Neural progenitor cell (in vitro differentiated cells): ENCODE measurements at regions not wholly inside any gene's neighbourhood (a gene's known extent, or its start where the extent isn't known, plus 50 kb on each side); places are given as distances from the start of the nearest gene placed in this dataset.

ENCODE experiments used
- DNase-seq: peaks from one replicate; pipeline ENCODE4 v3.0.0-alpha.2; 2016; ENCODE audit warnings: low spot score
- H2AFZ ChIP-seq: fragments of 200-600 bp; sonication (generic); replicated peaks from 2 replicates; pipeline ENCODE4 v1.6.1; 2016; ENCODE audit warnings: antibody characterized with exemption
- H3F3A ChIP-seq: fragments of 200-600 bp; sonication (generic); 2 replicates; pipeline ENCODE4 v1.6.1; 2016; ENCODE audit warnings: antibody characterized with exemption, low read depth
- H3K27ac ChIP-seq: fragments of 200-600 bp; sonication (generic); 2 replicates; pipeline ENCODE4 v1.5.1; 2016; ENCODE audit warnings: mild to moderate bottlenecking
- H3K27me3 ChIP-seq: fragments of 200-600 bp; sonication (generic); 2 replicates; pipeline ENCODE4 v1.6.1; 2016; ENCODE audit warnings: mild to moderate bottlenecking, moderate library complexity
- H3K36me3 ChIP-seq: fragments of 200-600 bp; sonication (generic); 2 replicates; pipeline ENCODE4 v1.5.1; 2016
- H3K4me1 ChIP-seq: fragments of 200-600 bp; sonication (generic); 2 replicates; pipeline ENCODE4 v1.6.1; 2016; ENCODE audit warnings: mixed run types
- H3K4me2 ChIP-seq: fragments of 200-600 bp; sonication (generic); 2 replicates; pipeline ENCODE4 v1.6.1; 2016
- H3K4me3 ChIP-seq: fragments of 200-600 bp; sonication (generic); 2 replicates; pipeline ENCODE4 v1.5.1; 2016
- H3K79me2 ChIP-seq: fragments of 200-600 bp; sonication (generic); 2 replicates; pipeline ENCODE4 v1.6.1; 2016; ENCODE audit warnings: low read depth
- H3K9ac ChIP-seq: fragments of 200-600 bp; sonication (generic); 2 replicates; pipeline ENCODE4 v1.6.1; 2016
- H3K9me3 ChIP-seq: fragments of 200-600 bp; sonication (generic); 2 replicates; pipeline ENCODE4 v1.5.1; 2016; ENCODE audit warnings: low read depth
- H4K20me1 ChIP-seq: fragments of 200-600 bp; sonication (generic); 2 replicates; pipeline ENCODE4 v1.6.1; 2016; ENCODE audit warnings: low read depth
- H3K27ac Mint-ChIP-seq: 3 replicates; pipeline ENCODE4 v1.8.0; 2021; ENCODE audit warnings: mixed read lengths
- H3K27me3 Mint-ChIP-seq: 2 replicates; pipeline ENCODE4 v1.8.0; 2022; ENCODE audit warnings: low read depth, mild to moderate bottlenecking, inconsistent platforms, moderate library complexity, mixed read lengths; ENCODE audit not compliant: insufficient read depth
- H3K36me3 Mint-ChIP-seq: 3 replicates; pipeline ENCODE4 v1.8.0; 2021; ENCODE audit warnings: mixed read lengths
- H3K4me1 Mint-ChIP-seq: 3 replicates; pipeline ENCODE4 v1.8.0; 2021; ENCODE audit warnings: mixed read lengths
- H3K4me3 Mint-ChIP-seq: 3 replicates; pipeline ENCODE4 v1.8.0; 2021; ENCODE audit warnings: mild to moderate bottlenecking, moderate library complexity, mixed read lengths
- H3K9me3 Mint-ChIP-seq: 3 replicates; pipeline ENCODE4 v1.8.0; 2020; ENCODE audit warnings: mixed read lengths
- EZH2 ChIP-seq: fragments of 200-600 bp; sonication (generic); IDR thresholded peaks from 2 replicates; pipeline ENCODE4 v1.6.1; 2017; ENCODE audit warnings: antibody characterized with exemption, mild to moderate bottlenecking, moderate library complexity
- EZH2phosphoT487 ChIP-seq: fragments of 200-600 bp; sonication (generic); IDR thresholded peaks from 2 replicates; pipeline ENCODE4 v1.6.1; 2017; ENCODE audit warnings: antibody characterized with exemption
- TF ChIP-seq, protein P1 (sequence below): fragments of 200-600 bp; sonication (generic); IDR thresholded peaks from 2 replicates; pipeline ENCODE4 v1.5.1; 2017; ENCODE audit warnings: antibody characterized with exemption, mild to moderate bottlenecking

DNA sequence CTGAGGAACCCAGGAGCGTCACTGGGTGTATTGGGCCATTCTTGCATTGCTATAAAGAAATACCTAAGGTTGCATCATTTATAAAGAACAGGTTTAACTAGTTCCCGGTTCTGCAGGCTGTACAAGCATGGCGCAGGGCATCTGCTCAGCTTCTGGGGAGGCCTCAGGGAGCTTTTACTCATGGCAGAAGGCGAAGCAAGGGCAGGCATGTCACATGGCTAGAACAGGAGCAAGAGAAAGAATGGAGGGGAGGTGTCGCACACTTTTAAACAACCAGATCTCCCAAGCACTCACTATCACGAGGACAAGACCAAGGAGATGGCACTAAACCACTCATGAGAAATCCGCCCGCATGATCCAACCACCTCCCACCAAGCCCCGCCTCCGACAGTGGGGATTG lies 65.2 kb downstream of the PSMG1 start:
- H3K4me2 ChIP-seq: no peak overlapping the region
- no peak overlapping the region for H3K4me3 ChIP-seq
- no peak for DNase-seq
- Mint-ChIP-seq H3K4me1 (peaks cover 3% of the 10 kb centered on the region), H3K36me3 (peaks cover 11% of the 10 kb centered on the region), H3K4me3 (no peak overlapping the region), H3K27ac (no peak overlapping the region), H3K9me3 (peaks cover 25% of the 10 kb centered on the region), H3K27me3 (peaks cover 14% of the 10 kb centered on the region)
- no peaks in the 10 kb centered on the region for H3K27me3 ChIP-seq
- no peaks in the 10 kb centered on the region for H4K20me1 ChIP-seq
- no peak overlapping the region for H3K27ac ChIP-seq
- H3F3A ChIP-seq: no peaks in the 10 kb centered on the region
- TF ChIP-seq, protein P1, sequence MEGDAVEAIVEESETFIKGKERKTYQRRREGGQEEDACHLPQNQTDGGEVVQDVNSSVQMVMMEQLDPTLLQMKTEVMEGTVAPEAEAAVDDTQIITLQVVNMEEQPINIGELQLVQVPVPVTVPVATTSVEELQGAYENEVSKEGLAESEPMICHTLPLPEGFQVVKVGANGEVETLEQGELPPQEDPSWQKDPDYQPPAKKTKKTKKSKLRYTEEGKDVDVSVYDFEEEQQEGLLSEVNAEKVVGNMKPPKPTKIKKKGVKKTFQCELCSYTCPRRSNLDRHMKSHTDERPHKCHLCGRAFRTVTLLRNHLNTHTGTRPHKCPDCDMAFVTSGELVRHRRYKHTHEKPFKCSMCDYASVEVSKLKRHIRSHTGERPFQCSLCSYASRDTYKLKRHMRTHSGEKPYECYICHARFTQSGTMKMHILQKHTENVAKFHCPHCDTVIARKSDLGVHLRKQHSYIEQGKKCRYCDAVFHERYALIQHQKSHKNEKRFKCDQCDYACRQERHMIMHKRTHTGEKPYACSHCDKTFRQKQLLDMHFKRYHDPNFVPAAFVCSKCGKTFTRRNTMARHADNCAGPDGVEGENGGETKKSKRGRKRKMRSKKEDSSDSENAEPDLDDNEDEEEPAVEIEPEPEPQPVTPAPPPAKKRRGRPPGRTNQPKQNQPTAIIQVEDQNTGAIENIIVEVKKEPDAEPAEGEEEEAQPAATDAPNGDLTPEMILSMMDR: no peak
- TF ChIP-seq EZH2phosphoT487 (no peak), EZH2 (no peak)
- no peaks in the 10 kb centered on the region for H3K4me1 ChIP-seq
- H3K79me2 ChIP-seq: no peaks in the 10 kb centered on the region
- H3K9ac ChIP-seq: no peak overlapping the region
- no peaks in the 10 kb centered on the region for H3K36me3 ChIP-seq
- no peak overlapping the region for H2AFZ ChIP-seq
- H3K9me3 ChIP-seq: no peaks in the 10 kb centered on the region

DNA sequence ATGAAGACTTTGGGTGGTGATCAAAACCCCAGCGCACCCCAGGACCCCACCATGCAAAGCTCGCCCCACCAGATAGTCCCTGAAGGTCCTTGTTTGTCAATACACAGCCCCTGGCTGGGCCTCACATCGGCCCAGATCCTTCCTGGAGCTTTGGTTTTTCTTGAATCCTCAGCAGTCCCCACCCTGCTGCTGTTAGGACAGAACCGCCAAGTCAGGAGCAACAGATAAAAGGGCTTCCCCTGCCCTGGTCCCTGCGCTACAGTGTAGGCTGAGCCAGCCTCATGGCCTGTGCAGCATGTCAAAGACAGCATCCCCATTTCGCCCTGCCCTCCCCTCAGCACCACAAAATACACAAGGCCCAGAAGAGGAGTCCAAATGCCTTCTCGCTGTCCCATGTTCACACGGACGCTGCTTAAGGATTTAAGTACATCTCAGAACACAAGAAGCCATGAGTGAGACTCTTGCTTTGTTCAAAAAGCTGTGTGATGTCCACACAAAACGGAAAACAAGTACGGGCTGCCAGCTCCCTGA lies 65.7 kb downstream of the PSMG1 start:
- no peak for DNase-seq
- H3F3A ChIP-seq: no peaks in the 10 kb centered on the region
- no peak overlapping the region for H3K9ac ChIP-seq
- no peaks in the 10 kb centered on the region for H3K79me2 ChIP-seq
- no peak overlapping the region for H3K4me2 ChIP-seq
- H3K4me1 ChIP-seq: no peaks in the 10 kb centered on the region
- H3K4me1 Mint-ChIP-seq: peaks cover 3% of the 10 kb centered on the region
- H2AFZ ChIP-seq: no peak overlapping the region
- H3K36me3 ChIP-seq: no peaks in the 10 kb centered on the region
- peaks cover 11% of the 10 kb centered on the region for H3K36me3 Mint-ChIP-seq
- H3K4me3 ChIP-seq: no peak overlapping the region
- H3K9me3 ChIP-seq: no peaks in the 10 kb centered on the region
- no peaks in the 10 kb centered on the region for H3K27me3 ChIP-seq
- peaks cover 13% of the 10 kb centered on the region for H3K27me3 Mint-ChIP-seq
- no peaks in the 10 kb centered on the region for H4K20me1 ChIP-seq
- no peak overlapping the region for H3K27ac Mint-ChIP-seq
- H3K9me3 Mint-ChIP-seq: peaks cover 23% of the 10 kb centered on the region
- H3K4me3 Mint-ChIP-seq: no peak overlapping the region
- TF ChIP-seq, protein P1: no peak
- TF ChIP-seq EZH2phosphoT487 (no peak), EZH2 (no peak)
- no peak overlapping the region for H3K27ac ChIP-seq

DNA sequence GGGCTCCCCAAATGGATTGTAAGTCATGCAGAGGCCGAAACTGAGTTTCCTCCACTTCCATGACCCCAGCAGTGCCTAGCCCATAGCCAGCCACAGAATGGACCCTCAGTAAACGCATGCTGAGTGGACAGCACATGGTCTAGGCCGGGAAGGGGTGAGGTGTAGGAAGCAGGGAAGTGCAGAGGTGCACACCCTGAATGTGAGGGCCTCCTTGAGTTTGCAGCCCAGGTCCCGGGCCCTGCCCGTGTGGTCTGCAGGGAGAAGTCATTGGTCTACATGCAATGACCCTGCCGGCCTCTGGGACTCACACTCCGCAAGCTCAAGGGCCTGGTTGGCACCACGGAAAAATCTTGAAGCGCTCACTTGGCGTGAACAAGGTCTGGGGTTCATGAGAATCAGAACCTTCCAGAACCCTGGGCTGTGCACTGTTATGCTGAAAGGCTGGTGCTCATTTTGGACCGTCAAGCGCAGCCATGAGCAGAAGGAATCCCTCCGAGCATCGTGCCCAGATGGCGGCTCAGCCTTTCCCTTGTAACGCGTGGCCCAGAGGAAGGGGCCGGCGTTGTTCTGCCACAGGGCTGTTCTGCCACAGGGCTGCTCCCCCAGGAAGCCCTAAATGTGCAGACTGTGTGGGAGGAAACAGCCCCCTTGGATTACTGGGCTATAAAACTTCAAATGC lies 66.4 kb downstream of the PSMG1 start:
- no peaks in the 10 kb centered on the region for H3K27me3 ChIP-seq
- H2AFZ ChIP-seq: no peak overlapping the region
- H3K27ac Mint-ChIP-seq: no peak overlapping the region
- H3K9ac ChIP-seq: no peak overlapping the region
- H3K79me2 ChIP-seq: no peaks in the 10 kb centered on the region
- no peaks in the 10 kb centered on the region for H3K9me3 ChIP-seq
- H4K20me1 ChIP-seq: no peaks in the 10 kb centered on the region
- no peak overlapping the region for H3K4me3 Mint-ChIP-seq
- peaks cover 18% of the 10 kb centered on the region for H3K9me3 Mint-ChIP-seq
- H3K27me3 Mint-ChIP-seq: peaks cover 8% of the 10 kb centered on the region
- no peaks in the 10 kb centered on the region for H3K4me1 ChIP-seq
- peaks cover 2% of the 10 kb centered on the region for H3K4me1 Mint-ChIP-seq
- H3F3A ChIP-seq: no peaks in the 10 kb centered on the region
- no peaks in the 10 kb centered on the region for H3K36me3 ChIP-seq
- no peak overlapping the region for H3K27ac ChIP-seq
- TF ChIP-seq EZH2phosphoT487: no peak
- no peak for TF ChIP-seq EZH2
- TF ChIP-seq, protein P1: no peak
- DNase-seq: no peak
- no peak overlapping the region for H3K4me2 ChIP-seq
- peaks cover 7% of the 10 kb centered on the region for H3K36me3 Mint-ChIP-seq
- no peak overlapping the region for H3K4me3 ChIP-seq
